ENCODE measurements at regions not wholly inside any gene's neighbourhood (a gene's known extent, or its start where the extent isn't known, plus 50 kb on each side); places are given as distances from the start of the nearest gene placed in this dataset.

- no peak for DNase-seq (ENCODE audit: low spot score)
Measured at GRCh38 chr4:151983854-151984253, 223.0 kb upstream of the GATB start.

- DNase-seq (ENCODE audit: low spot score): no peak
Measured at GRCh38 chr4:151979819-151980218, 219.0 kb upstream of the GATB start.

DNA sequence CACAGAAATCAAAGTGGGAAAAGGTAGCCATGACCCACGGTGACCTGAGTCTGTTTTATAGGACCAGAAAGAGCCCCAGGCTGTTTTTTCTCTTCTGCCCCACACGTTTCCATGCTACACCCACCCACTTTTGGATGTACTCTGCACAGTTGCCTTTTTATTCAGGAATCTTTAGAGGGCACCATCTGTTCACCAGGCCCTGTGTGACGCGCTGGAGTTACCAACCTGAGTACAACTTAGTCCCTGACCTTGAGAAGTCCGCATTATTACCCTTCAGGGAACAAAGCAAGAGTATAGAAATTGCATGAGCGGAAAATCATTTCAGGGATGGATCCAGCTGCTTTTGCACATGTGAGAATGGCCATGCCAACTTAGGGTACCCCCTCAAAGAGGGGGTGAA lies 207.8 kb upstream of the GATB start:
- no peak for DNase-seq (ENCODE audit: low spot score)

DNA sequence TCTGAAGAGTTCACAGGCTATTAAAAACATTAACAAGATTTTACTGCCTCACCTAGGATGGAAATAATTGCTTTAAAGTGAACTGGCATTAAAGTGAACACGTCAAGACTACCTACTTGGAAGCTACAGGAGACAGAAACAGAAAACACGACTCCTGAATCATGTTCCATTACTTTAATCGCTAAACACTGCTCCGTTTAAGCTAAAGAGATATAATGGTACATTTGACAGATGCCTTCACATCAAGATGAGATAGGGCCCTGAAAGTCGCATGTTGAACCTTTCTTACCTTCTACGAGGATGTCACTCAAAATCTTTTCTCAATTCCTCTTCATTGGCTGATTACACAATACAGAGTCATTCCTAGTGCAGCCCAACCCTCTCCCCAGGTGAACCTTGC lies 206.3 kb upstream of the GATB start:
- DNase-seq (ENCODE audit: low spot score): no peak

DNA sequence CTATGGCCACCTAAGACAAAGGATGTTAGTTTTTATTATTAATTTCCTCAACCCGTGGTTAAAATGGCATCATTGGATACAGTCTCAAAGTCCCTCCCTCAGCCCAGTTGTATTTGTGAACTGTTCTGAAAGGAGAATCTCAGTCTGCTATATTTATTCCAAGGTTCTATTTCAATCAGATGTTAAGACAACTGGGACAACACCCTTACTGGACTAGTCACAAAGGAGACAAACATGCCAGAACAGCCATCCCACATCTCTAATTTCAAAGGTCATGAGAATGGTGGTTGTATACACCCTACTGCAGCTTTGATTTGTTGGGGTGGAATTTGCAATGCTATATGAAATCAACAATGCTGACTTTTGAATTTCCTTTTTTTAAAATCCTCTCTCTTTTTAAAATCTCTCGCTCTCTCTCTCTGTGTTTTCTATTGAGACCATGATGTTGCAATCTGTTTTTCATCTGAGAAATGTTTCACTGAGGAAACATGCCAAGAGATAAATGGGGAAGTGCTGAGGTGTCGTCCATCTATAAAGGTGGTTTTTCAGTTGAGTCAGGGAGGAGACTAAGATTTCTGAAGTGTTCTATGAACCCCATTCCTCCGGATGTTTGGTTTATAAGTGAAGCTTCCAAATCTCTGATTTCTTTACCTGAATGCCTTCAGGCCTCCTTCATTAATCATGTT lies 201.5 kb upstream of the GATB start:
- no peak for DNase-seq (ENCODE audit: low spot score)

DNA sequence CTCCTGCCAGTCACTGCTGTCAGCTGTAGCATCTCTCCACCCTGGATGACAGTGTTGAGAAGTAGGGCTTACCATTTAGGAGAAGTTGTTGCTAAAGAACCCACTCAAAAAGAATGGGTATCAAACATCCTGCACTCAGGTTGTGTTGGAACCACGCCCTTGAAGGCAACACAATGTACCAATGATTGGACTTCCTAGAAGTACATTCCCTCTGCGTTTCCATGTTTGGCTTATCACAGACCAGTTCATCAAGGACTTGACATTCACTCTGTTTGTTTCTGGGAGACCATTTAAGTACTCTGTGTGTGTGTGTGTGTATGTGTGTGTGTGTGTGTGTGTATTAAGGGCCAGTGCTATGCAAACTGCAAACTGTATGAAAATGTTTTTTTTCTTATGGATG lies 200.6 kb upstream of the GATB start:
- DNase-seq (ENCODE audit: low spot score): no peak

DNA sequence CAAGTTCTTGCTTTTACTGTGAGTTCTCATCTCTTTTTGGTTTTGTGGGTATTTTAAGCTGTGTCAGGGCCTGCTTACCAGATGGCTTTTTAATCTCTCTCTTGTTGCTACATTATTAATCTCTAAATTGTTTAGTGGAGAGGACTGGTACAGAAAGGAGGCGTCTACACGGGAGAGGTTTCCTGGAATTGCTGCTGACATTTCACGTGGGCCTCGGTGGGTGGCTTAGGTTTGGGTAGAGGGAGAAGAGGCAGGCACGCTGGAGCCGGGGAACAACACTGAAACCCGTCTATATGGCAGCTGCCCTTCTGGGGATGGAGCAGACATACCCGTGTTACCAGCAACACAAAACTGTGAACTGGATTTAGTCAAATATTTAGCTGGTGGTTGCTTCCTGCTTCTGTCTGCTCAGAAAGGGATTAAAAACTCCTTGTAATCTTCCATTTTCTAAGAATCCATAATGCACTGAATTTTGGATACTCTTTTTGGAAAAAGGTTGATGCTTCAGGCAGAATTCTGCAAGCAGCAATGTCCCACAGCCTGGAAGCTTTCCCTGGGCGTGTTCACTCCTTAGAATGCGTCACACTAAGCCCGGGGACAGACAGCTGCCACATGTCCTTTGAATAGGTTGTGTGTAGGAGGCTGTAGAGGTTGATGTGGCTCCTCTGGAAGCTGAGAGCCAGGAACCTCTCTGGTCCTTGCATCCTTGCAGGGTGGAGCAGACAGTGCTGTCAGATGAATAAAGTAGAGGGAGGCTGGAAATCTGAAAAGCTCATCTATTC lies 199.8 kb upstream of the GATB start:
- peak; percentile 40 for DNase-seq (ENCODE audit: low spot score)

GRCh38 chr4:151957153-151957552 lies 196.3 kb upstream of the GATB start:
- DNase-seq (ENCODE audit: low spot score): no peak

GRCh38 chr4:151955721-151956380 lies 195.0 kb upstream of the GATB start:
- no peak for DNase-seq (ENCODE audit: low spot score)

- no peak for DNase-seq (ENCODE audit: low spot score)
Measured at GRCh38 chr4:151953795-151954372, 193.1 kb upstream of the GATB start.

DNA sequence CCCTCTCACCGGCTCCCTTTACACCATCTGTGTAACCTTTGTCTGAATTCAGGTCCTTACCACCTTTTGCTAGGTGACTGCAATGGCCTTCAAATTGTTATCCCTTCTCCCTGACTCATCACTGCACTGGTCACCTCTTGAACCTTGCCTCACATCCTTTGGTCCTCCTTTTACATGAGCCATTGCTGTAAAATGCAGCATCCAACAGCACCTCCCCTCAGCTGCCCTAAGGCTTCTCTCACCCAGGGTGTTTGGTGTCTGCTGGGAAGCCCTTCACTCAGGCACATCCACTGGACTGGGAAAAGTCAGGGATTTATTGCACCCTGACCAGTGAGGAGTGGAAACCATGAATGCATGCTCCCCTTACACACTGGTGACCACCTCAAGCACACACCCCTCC lies 192.5 kb upstream of the GATB start:
- no peak for DNase-seq (ENCODE audit: low spot score)

DNA sequence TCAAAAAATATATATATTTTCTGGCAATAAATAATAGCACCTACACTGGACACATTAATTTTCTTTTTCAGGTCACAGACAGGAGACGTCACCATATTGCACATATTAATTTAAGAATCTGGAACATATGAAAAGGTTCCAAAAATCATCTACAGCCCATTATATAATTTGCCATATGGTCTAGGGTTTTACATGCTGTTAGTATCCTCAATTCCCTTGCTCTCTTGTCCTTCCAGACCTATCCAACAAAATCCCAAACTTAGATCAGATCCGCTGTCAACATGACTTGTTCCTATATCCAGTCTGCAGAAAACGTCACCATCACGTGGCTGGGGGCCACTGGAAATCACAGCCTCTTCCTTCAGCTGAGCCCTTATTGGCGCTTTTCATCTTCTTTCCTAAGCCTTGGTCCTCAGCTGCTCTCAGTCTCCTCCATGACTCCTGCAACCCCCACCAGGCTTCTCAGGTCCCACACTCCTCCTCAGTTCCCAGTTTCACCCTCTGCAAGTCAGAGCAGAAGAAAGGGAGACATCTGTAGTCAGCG lies 192.0 kb upstream of the GATB start:
- DNase-seq (ENCODE audit: low spot score): no peak

DNA sequence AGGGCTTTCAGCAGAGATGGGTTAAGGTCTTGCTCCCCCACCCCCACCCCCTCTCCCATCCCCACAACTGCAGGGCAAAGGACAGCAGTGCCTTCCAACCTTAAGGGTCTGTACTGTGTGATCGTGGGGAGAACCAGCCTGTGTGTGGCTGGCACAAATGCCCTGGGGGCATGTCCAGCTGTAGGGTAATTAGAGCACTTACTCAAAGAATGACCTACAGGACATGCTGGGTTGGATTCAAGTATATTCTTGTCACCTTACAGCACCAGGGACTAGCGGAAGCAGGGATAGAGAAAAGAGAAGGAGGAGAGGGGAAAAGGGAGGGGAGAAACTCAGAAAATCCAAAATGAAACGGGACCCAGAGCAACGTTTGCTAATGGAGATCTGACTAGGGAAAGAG lies 191.3 kb upstream of the GATB start:
- no peak for DNase-seq (ENCODE audit: low spot score)

- DNase-seq (ENCODE audit: low spot score): no peak
Measured at GRCh38 chr4:151951671-151952050, 190.9 kb upstream of the GATB start.

GRCh38 chr4:151950993-151951670 lies 190.3 kb upstream of the GATB start:
- DNase-seq (ENCODE audit: low spot score): no peak

- DNase-seq (ENCODE audit: low spot score): no peak
Measured at GRCh38 chr4:151948351-151949016, 187.7 kb upstream of the GATB start.

DNA sequence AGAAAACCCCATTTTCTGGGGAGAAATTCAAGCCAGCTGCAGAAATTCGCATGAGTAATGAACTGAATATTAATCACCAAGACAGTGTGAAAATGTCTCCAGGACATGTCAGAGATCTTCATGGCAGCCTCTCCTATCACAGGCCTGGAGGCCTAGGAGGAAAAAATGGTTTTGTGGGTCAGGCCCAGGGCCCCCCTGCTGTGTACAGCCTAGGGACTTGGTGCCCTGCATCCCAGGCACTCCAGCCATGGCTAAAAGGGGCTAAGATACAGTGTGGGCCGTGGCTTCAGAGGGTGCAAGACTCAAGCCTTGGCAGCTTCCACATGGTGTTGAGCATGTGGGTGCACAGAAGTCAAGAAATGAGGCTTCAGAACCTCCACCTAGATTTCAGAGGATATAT lies 185.9 kb upstream of the GATB start:
- DNase-seq (ENCODE audit: low spot score): no peak

- no peak for DNase-seq (ENCODE audit: low spot score)
Measured at GRCh38 chr4:151942971-151943370, 182.2 kb upstream of the GATB start.

GRCh38 chr4:151940926-151941617 lies 180.3 kb upstream of the GATB start:
- no peak for DNase-seq (ENCODE audit: low spot score)

- no peak for DNase-seq (ENCODE audit: low spot score)
Measured at GRCh38 chr4:151940291-151940690, 179.5 kb upstream of the GATB start.

- DNase-seq (ENCODE audit: low spot score): no peak
Measured at GRCh38 chr4:151939670-151940069, 178.9 kb upstream of the GATB start.

Measured in AG20443 (cell line).